A549 (cell line): ENCODE measurements at regions not wholly inside any gene's neighbourhood (a gene's known extent, or its start where the extent isn't known, plus 50 kb on each side); places are given as distances from the start of the nearest gene placed in this dataset.

ENCODE experiments used
- ATAC-seq, 2 experiments: fragments of 200-7000 bp in 1 of 2; fragments of >200 bp in 1 of 2; cut with Nextera tagmentation in 1 of 2; cut with Tn5 transposase in 1 of 2; 3 replicates each; pipeline versions ENCODE4 v1.8.0 to v1.9.1; 2018 to 2020; ENCODE audit warnings: mild to moderate bottlenecking in 1 of 2, moderate library complexity in 1 of 2
- CTCF ChIA-PET: fragments of 300-600 bp; sonication (Branson Sonifier 250); formaldehyde crosslinking; extraction: SDS; loops from one replicate; lab custom pipeline; 2021; ENCODE audit warnings: antibody characterized with exemption, inconsistent platforms; lab: Yijun Ruan, JAX
- POLR2A ChIA-PET: fragments of 350-600 bp; formaldehyde crosslinking; extraction: SDS; loops from one replicate; lab custom pipeline; 2021; ENCODE audit warnings: antibody characterized with exemption, inconsistent platforms; lab: Yijun Ruan, JAX
- DNase-seq, 2 experiments: peaks; one replicate each; pipeline versions ENCODE4 v3.0.0 to v3.0.0-alpha.2; 2011 to 2016; ENCODE audit warnings: low read depth in 1 of 2, low spot score in 1 of 2
- FAIRE-seq: peaks from 2 replicates; lab custom pipeline; 2011; peaks lifted over from hg19 to GRCh38; lab: Jason Lieb, UNC
- H3K27ac ChIP-seq, 2 experiments: fragments of >200 bp; sonication (Bioruptor Twin); formaldehyde crosslinking; 3 replicates each; pipeline ENCODE4 v1.5.1; 2016 to 2017
- H3K4me1 ChIP-seq: fragments of >200 bp; sonication (Bioruptor Twin); formaldehyde crosslinking; 3 replicates; pipeline ENCODE4 v1.6.1; 2016
- H3K4me2 ChIP-seq: fragments of >200 bp; sonication (Bioruptor Twin); formaldehyde crosslinking; 3 replicates; pipeline ENCODE4 v1.6.1; 2016
- H3K4me3 ChIP-seq: fragments of >200 bp; sonication (Bioruptor Twin); formaldehyde crosslinking; 3 replicates; pipeline ENCODE4 v1.5.1; 2016
- H3K9me3 ChIP-seq: fragments of >200 bp; sonication (Bioruptor Twin); formaldehyde crosslinking; 3 replicates; pipeline ENCODE4 v1.6.1; 2016
- CBX2 ChIP-seq: fragments of 200-600 bp; sonication (generic); IDR thresholded peaks from 2 replicates; pipeline ENCODE4 v1.6.1; 2016; ENCODE audit warnings: low read depth, mild to moderate bottlenecking, borderline replicate concordance
- CHD4 ChIP-seq: fragments of 200-600 bp; sonication (generic); IDR thresholded peaks from 2 replicates; pipeline ENCODE4 v1.6.1; 2016; ENCODE audit warnings: antibody characterized with exemption, mild to moderate bottlenecking, borderline replicate concordance
- E2F6 ChIP-seq: IDR thresholded peaks from 2 replicates; pipeline ENCODE4 v1.6.1; 2012; ENCODE audit warnings: low read depth, borderline replicate concordance
- EHMT2 ChIP-seq: fragments of 200-600 bp; sonication (generic); IDR thresholded peaks from 2 replicates; pipeline ENCODE4 v1.6.1; 2016; ENCODE audit warnings: antibody characterized with exemption, low read depth, mild to moderate bottlenecking, moderate library complexity
- ELK1 ChIP-seq: fragments of 150-350 bp; IDR thresholded peaks from 2 replicates; pipeline ENCODE4 v1.6.1; 2014; ENCODE audit warnings: low read depth, mild to moderate bottlenecking, low read length
- ESRRA ChIP-seq: fragments of 150-350 bp; IDR thresholded peaks from 2 replicates; pipeline ENCODE4 v1.6.1; 2014; ENCODE audit warnings: mild to moderate bottlenecking, low read length, borderline replicate concordance
- FOSB ChIP-seq: fragments of 250-450 bp; sonication (Bioruptor Pico); IDR thresholded peaks from 2 replicates; pipeline ENCODE4 v1.5.0; 2020; ENCODE audit warnings: mild to moderate bottlenecking, moderate library complexity
- FOSL2 ChIP-seq, 2 experiments: fragments of 450-650 bp in 1 of 2; fragments of >200 bp in 1 of 2; sonication (Bioruptor Twin) in 1 of 2; formaldehyde crosslinking; IDR thresholded peaks; 2 replicates each; pipeline versions ENCODE4 v1.5.0 to v1.6.1; 2016 to 2020; ENCODE audit warnings: mild to moderate bottlenecking in 1 of 2, moderate library complexity in 1 of 2
- GATA3 ChIP-seq: IDR thresholded peaks from 2 replicates; pipeline ENCODE4 v1.6.1; 2012; ENCODE audit warnings: borderline replicate concordance
- HEYL ChIP-seq: fragments of 250-450 bp; sonication (Bioruptor Pico); IDR thresholded peaks from 2 replicates; pipeline ENCODE4 v1.8.0; 2021; ENCODE audit warnings: mild to moderate bottlenecking, moderate library complexity
- HOXA7 ChIP-seq: fragments of 250-450 bp; sonication (Bioruptor Pico); IDR thresholded peaks from 2 replicates; pipeline ENCODE4 v1.5.0; 2020; ENCODE audit warnings: mild to moderate bottlenecking, moderate library complexity
- HOXB13 ChIP-seq: fragments of 250-450 bp; sonication (Bioruptor Pico); IDR thresholded peaks from 2 replicates; pipeline ENCODE4 v1.5.0; 2020; ENCODE audit warnings: low read depth, mild to moderate bottlenecking, moderate library complexity
- JUN ChIP-seq, 2 experiments: fragments of >200 bp; sonication (Bioruptor Twin); formaldehyde crosslinking; IDR thresholded peaks; 2 replicates in 1 of 2; 3 replicates in 1 of 2; pipeline ENCODE4 v1.6.1; 2016 to 2017
- KDM1A ChIP-seq: fragments of 200-600 bp; sonication (generic); IDR thresholded peaks from 2 replicates; pipeline ENCODE4 v1.6.1; 2016; ENCODE audit warnings: low read depth, mild to moderate bottlenecking
- MAFK ChIP-seq: fragments of 450-650 bp; IDR thresholded peaks from 2 replicates; pipeline ENCODE4 v1.6.1; 2014; ENCODE audit not compliant: partially characterized antibody
- MAZ ChIP-seq: fragments of 150-350 bp; IDR thresholded peaks from 2 replicates; pipeline ENCODE4 v1.6.1; 2014; ENCODE audit warnings: antibody characterized with exemption, low read depth, low read length, borderline replicate concordance
- PBX3 ChIP-seq: IDR thresholded peaks from 2 replicates; pipeline ENCODE4 v1.6.1; 2012
- POLR2AphosphoS2 ChIP-seq: conservative IDR thresholded peaks from 2 replicates; pipeline ENCODE4 v1.6.1; 2012; ENCODE audit warnings: low read length, improper control_type of control experiment, inconsistent platforms
- RCOR1 ChIP-seq: fragments of 150-350 bp; IDR thresholded peaks from 2 replicates; pipeline ENCODE4 v1.6.1; 2014; ENCODE audit warnings: antibody characterized with exemption, low read length, low read depth
- REST ChIP-seq: fragments of 200-600 bp; sonication (generic); IDR thresholded peaks from 2 replicates; pipeline ENCODE4 v1.6.1; 2016; ENCODE audit warnings: antibody characterized with exemption, mild to moderate bottlenecking, moderate library complexity
- RFX5 ChIP-seq: fragments of 450-650 bp; IDR thresholded peaks from 2 replicates; pipeline ENCODE4 v1.7.1; 2014; ENCODE audit warnings: antibody characterized with exemption, mild to moderate bottlenecking, moderate library complexity
- RNF2 ChIP-seq: fragments of 200-600 bp; sonication (generic); IDR thresholded peaks from 2 replicates; pipeline ENCODE4 v1.6.1; 2016; ENCODE audit warnings: low read depth, mild to moderate bottlenecking, antibody characterized with exemption, moderate library complexity, borderline replicate concordance
- SMC3 ChIP-seq: fragments of >200 bp; sonication (Bioruptor Twin); formaldehyde crosslinking; IDR thresholded peaks from 3 replicates; pipeline ENCODE4 v1.6.1; 2018; ENCODE audit warnings: inconsistent platforms
- TP53 ChIP-seq: fragments of 250-450 bp; sonication (Bioruptor Pico); IDR thresholded peaks from 2 replicates; pipeline ENCODE4 v1.5.0; 2021; ENCODE audit warnings: mild to moderate bottlenecking, moderate library complexity
- USF2 ChIP-seq: fragments of 450-650 bp; IDR thresholded peaks from 2 replicates; pipeline ENCODE4 v1.6.1; 2014; ENCODE audit warnings: antibody characterized with exemption
- ZFP36 ChIP-seq: fragments of 450-650 bp; IDR thresholded peaks from 2 replicates; pipeline ENCODE4 v1.6.1; 2014; ENCODE audit warnings: borderline replicate concordance; ENCODE audit not compliant: partially characterized antibody
- ZNF302 ChIP-seq: fragments of 250-450 bp; sonication (Bioruptor Pico); IDR thresholded peaks from 2 replicates; pipeline ENCODE4 v1.9.0; 2021; ENCODE audit warnings: inconsistent platforms, mild to moderate bottlenecking, moderate library complexity
- WGBS: methylation state at CpG from one replicate; pipeline ENCODE4 v1.1.6; 2017; ENCODE audit errors: missing lambda C conversion rate; 5-methylcytosine and 5-hydroxymethylcytosine counted together

GRCh38 chr18:72605376-72605775, 61.2 kb upstream of the CBLN2 start:
- H3K9me3 ChIP-seq = no peaks in the 10 kb centered on the region
- POLR2A ChIA-PET = no interaction called here
- no peak for FAIRE-seq
- ATAC-seq = no peak
- H3K27ac ChIP-seq = no peak overlapping the region
- no peak overlapping the region for H3K4me3 ChIP-seq
- TF ChIP-seq FOSB (no peak), TP53 (CRISPR knock-in tag) (no peak), CHD4 (no peak), E2F6 (no peak), RNF2 (no peak), RCOR1 (no peak), ZNF302 (CRISPR knock-in tag) (no peak), REST (no peak), MAFK (no peak), JUN (IDR thresholded peaks at IDR 0.05) (no peak), HOXB13 (no peak), ESRRA (no peak), ELK1 (no peak), HEYL (CRISPR knock-in tag) (no peak), CBX2 (no peak), RFX5 (no peak), FOSL2 (IDR thresholded peaks at IDR 0.05) (no peak), FOSL2 (CRISPR knock-in tag; IDR thresholded peaks at IDR 0.05) (no peak), GATA3 (no peak), MAZ (no peak), EHMT2 (no peak)
- WGBS = 55% methylated on average over 1 of the region's 1 CpG
- DNase-seq = no peak
- CTCF ChIA-PET = no interaction called here
- H3K4me1 ChIP-seq = no peaks in the 10 kb centered on the region
- no peak overlapping the region for H3K4me2 ChIP-seq

GRCh38 chr18:72601944-72602343, 57.8 kb upstream of the CBLN2 start:
- H3K4me2 ChIP-seq = no peak overlapping the region
- no peaks in the 10 kb centered on the region for H3K4me1 ChIP-seq
- ChIA-PET POLR2A (no interaction called here), CTCF (no interaction called here)
- TF ChIP-seq RFX5 (no peak), POLR2AphosphoS2 (no peak), SMC3 (no peak), KDM1A (no peak), EHMT2 (no peak), HOXA7 (CRISPR knock-in tag) (no peak), ELK1 (no peak), MAFK (no peak), USF2 (no peak), CHD4 (no peak), ZFP36 (no peak), CBX2 (no peak), HOXB13 (no peak), PBX3 (no peak)
- no peak overlapping the region for H3K4me3 ChIP-seq
- H3K27ac ChIP-seq = no peak overlapping the region
- WGBS = 63% methylated on average over 5 of the region's 6 CpGs
- FAIRE-seq (no peak), DNase-seq (no peak), ATAC-seq (no peak)
- H3K9me3 ChIP-seq = no peaks in the 10 kb centered on the region
